ENCODE measurements at regions not wholly inside any gene's neighbourhood (a gene's known extent, or its start where the extent isn't known, plus 50 kb on each side); places are given as distances from the start of the nearest gene placed in this dataset.

DNA sequence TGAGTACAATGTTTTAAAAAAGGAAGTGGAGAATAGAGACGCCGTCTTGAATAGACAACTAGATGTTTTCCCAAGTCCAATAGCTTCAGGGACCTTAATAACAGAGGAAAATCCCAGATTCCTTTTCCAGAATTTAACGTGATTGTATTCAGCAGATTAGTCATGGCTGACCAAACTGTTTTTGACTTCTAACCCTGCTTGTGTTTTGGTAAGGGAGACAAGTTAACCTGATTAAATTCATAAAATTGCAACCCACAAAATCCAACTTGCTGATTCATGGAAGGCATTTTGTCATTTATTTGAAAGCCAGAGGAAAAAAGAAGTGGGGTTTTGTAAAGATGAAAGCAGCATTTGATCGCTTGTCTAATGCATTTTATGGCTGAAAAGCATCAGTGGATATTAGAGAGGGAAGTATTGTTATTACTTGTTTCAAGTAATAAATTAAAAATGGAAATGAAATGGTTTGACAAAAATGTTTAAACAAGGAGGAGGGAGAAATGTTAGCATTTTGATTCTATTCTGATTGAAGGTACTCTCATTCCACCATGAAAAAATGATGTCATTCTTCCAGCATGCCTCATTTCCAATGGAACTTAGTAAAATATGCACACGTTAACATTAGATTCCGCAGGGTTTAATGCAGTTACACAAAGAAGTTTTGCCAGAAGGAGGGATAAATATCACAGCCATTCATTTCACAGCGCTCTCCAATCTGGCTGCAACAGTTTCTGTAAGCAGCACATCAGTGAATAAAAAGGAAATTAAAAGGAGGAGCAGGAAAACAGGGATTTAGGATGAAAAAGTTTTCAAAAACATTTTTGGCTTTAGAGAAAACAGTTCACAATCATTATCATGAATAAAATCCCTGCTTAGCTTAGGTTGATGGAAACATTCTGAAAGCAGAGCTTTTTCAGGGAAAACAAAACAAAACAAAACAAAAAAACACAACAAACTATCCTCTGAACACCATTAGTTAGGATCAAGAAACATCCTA is 314.7 kb downstream of the PRR16 start:
- no peak overlapping the region for H3K9ac ChIP-seq
- no peaks in the 10 kb centered on the region for H4K20me1 ChIP-seq (ENCODE audit: low read depth)
- H3K4me2 ChIP-seq, result no peak overlapping the region
- Mint-ChIP-seq H3K27me3 (ENCODE audit: insufficient read depth, low read depth) (no peaks in the 10 kb centered on the region), H3K4me1 (peaks cover 17% of the 10 kb centered on the region), H3K36me3 (no peaks in the 10 kb centered on the region), H3K9me3 (no peaks in the 10 kb centered on the region), H3K4me3 (no peak overlapping the region), H3K27ac (peak overlapping the region; percentile 92)
- H3K4me1 ChIP-seq, result no peaks in the 10 kb centered on the region
- no peak overlapping the region for H3K27ac ChIP-seq
- peak overlapping the region; percentile 11 for H2AFZ ChIP-seq (replicated peaks)
- DNase-seq (ENCODE audit: low spot score), result no peak
- no peaks in the 10 kb centered on the region for H3F3A ChIP-seq (ENCODE audit: low read depth)
- no peaks in the 10 kb centered on the region for H3K79me2 ChIP-seq (ENCODE audit: low read depth)
- H3K9me3 ChIP-seq (ENCODE audit: low read depth), result no peaks in the 10 kb centered on the region
- no peaks in the 10 kb centered on the region for H3K36me3 ChIP-seq
- no peaks in the 10 kb centered on the region for H3K27me3 ChIP-seq
- TF ChIP-seq EZH2phosphoT487 (IDR thresholded peaks at IDR 0.05) (no peak), EZH2 (IDR thresholded peaks at IDR 0.05) (no peak)
- TF ChIP-seq, protein P1, sequence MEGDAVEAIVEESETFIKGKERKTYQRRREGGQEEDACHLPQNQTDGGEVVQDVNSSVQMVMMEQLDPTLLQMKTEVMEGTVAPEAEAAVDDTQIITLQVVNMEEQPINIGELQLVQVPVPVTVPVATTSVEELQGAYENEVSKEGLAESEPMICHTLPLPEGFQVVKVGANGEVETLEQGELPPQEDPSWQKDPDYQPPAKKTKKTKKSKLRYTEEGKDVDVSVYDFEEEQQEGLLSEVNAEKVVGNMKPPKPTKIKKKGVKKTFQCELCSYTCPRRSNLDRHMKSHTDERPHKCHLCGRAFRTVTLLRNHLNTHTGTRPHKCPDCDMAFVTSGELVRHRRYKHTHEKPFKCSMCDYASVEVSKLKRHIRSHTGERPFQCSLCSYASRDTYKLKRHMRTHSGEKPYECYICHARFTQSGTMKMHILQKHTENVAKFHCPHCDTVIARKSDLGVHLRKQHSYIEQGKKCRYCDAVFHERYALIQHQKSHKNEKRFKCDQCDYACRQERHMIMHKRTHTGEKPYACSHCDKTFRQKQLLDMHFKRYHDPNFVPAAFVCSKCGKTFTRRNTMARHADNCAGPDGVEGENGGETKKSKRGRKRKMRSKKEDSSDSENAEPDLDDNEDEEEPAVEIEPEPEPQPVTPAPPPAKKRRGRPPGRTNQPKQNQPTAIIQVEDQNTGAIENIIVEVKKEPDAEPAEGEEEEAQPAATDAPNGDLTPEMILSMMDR (IDR thresholded peaks at IDR 0.05), result no peak
- H3K4me3 ChIP-seq, result no peak overlapping the region

DNA sequence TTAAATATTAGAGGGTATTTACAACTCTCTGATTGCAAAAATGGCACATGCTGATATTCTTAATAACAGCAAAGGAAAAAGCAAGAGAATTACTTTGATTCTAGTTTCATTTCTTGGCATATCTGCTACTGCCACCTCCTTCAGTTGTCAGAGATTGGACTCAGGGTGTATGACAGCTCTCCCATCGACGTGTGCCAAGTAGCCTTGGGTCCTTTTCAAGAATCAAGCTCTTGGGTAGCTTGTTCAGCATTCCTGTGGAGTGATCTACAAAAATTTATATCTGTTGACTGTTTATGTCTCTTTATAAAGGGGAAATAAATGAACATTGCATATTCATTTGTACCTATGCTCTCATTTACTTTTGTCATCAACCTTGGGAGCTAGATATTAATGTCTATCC is 315.6 kb downstream of the PRR16 start:
- peak overlapping the region; percentile 74 for H3K27ac Mint-ChIP-seq
- no peaks in the 10 kb centered on the region for H3K9me3 ChIP-seq (ENCODE audit: low read depth)
- no peak for TF ChIP-seq EZH2 (IDR thresholded peaks at IDR 0.05)
- TF ChIP-seq, protein P1 (IDR thresholded peaks at IDR 0.05), result no peak
- TF ChIP-seq EZH2phosphoT487 (IDR thresholded peaks at IDR 0.05), result no peak
- no peaks in the 10 kb centered on the region for H3K36me3 Mint-ChIP-seq
- H3K4me1 ChIP-seq, result no peaks in the 10 kb centered on the region
- no peaks in the 10 kb centered on the region for H4K20me1 ChIP-seq (ENCODE audit: low read depth)
- no peaks in the 10 kb centered on the region for H3K27me3 ChIP-seq
- no peaks in the 10 kb centered on the region for H3K79me2 ChIP-seq (ENCODE audit: low read depth)
- no peak overlapping the region for H3K27ac ChIP-seq
- no peaks in the 10 kb centered on the region for H3K27me3 Mint-ChIP-seq (ENCODE audit: insufficient read depth, low read depth)
- no peak overlapping the region for H3K4me3 ChIP-seq
- no peaks in the 10 kb centered on the region for H3K36me3 ChIP-seq
- no peak overlapping the region for H3K4me2 ChIP-seq
- H3K4me1 Mint-ChIP-seq, result peaks cover 17% of the 10 kb centered on the region
- no peak overlapping the region for H3K4me3 Mint-ChIP-seq
- DNase-seq (ENCODE audit: low spot score), result no peak
- H3F3A ChIP-seq (ENCODE audit: low read depth), result no peaks in the 10 kb centered on the region
- no peak overlapping the region for H3K9ac ChIP-seq
- no peaks in the 10 kb centered on the region for H3K9me3 Mint-ChIP-seq
- H2AFZ ChIP-seq (replicated peaks), result no peak overlapping the region

DNA sequence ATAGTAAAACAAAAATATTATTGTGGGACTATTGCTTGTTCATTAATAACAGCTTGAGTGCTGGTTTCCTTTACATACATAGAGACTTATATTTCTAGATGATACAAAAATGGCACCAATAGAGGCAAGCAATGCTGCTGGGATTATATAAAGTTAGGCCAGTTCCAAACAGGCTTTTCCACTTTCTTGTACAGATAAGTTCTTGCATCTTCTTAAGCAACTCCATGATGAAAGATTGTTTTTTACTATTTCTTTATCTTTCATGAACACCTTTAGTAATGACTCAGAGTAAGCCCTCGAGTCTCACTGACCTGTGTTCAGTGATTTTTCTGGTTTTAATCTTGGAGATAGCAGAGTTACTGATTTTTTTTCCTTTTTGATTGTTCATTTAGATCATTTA is 324.4 kb downstream of the PRR16 start:
- Histone ChIP-seq H3K4me2 (no peak overlapping the region), H3K79me2 (ENCODE audit: low read depth) (no peaks in the 10 kb centered on the region), H3K4me3 (no peak overlapping the region), H3K9me3 (ENCODE audit: low read depth) (no peaks in the 10 kb centered on the region), H3K27ac (no peak overlapping the region), H3K4me1 (no peaks in the 10 kb centered on the region), H3F3A (ENCODE audit: low read depth) (no peaks in the 10 kb centered on the region), H3K9ac (no peak overlapping the region), H2AFZ (replicated peaks) (no peak overlapping the region), H3K36me3 (no peaks in the 10 kb centered on the region), H4K20me1 (ENCODE audit: low read depth) (no peaks in the 10 kb centered on the region), H3K27me3 (no peaks in the 10 kb centered on the region)
- no peaks in the 10 kb centered on the region for H3K4me1 Mint-ChIP-seq
- no peaks in the 10 kb centered on the region for H3K9me3 Mint-ChIP-seq
- no peak for TF ChIP-seq EZH2 (IDR thresholded peaks at IDR 0.05)
- TF ChIP-seq, protein P1 (IDR thresholded peaks at IDR 0.05), result no peak
- no peak for TF ChIP-seq EZH2phosphoT487 (IDR thresholded peaks at IDR 0.05)
- no peaks in the 10 kb centered on the region for H3K27me3 Mint-ChIP-seq (ENCODE audit: insufficient read depth, low read depth)
- no peak for DNase-seq (ENCODE audit: low spot score)
- no peak overlapping the region for H3K27ac Mint-ChIP-seq
- no peaks in the 10 kb centered on the region for H3K36me3 Mint-ChIP-seq
- H3K4me3 Mint-ChIP-seq, result no peak overlapping the region

Measured in neural progenitor cell (in vitro differentiated cells).